ENCODE measurements at regions not wholly inside any gene's neighbourhood (a gene's known extent, or its start where the extent isn't known, plus 50 kb on each side); places are given as distances from the start of the nearest gene placed in this dataset.

- TF ChIP-seq POLR2AphosphoS5 (IDR thresholded peaks at IDR 0.05) (no peak), POLR2A (IDR thresholded peaks at IDR 0.05) (no peak), EP300 (IDR thresholded peaks at IDR 0.05) (no peak), CTCF (IDR thresholded peaks at IDR 0.05) (no peak)
- DNase-seq (ENCODE audit: low spot score in 2 of 2), result no peak
- H3K27ac ChIP-seq, result no peak overlapping the region
- H3K4me1 ChIP-seq, result no peaks in the 10 kb centered on the region
- WGBS, result 66% methylated on average over 5 of the region's 5 CpGs
- H3K27me3 ChIP-seq, result no peaks in the 10 kb centered on the region
- no peak overlapping the region for H3K4me3 ChIP-seq
- H3K36me3 ChIP-seq, result no peaks in the 10 kb centered on the region
- H3K9me3 ChIP-seq, result peaks cover 3% of the 10 kb centered on the region
Observed at GRCh38 chr11:18878211-18878610, 61.0 kb downstream of the MRGPRX1 start.

- H3K27me3 ChIP-seq, result no peaks in the 10 kb centered on the region
- 89% methylated on average over 2 of the region's 2 CpGs for WGBS
- no peaks in the 10 kb centered on the region for H3K4me1 ChIP-seq
- no peaks in the 10 kb centered on the region for H3K9me3 ChIP-seq
- H3K36me3 ChIP-seq, result no peaks in the 10 kb centered on the region
- H3K27ac ChIP-seq, result no peak overlapping the region
- TF ChIP-seq POLR2A (IDR thresholded peaks at IDR 0.05) (no peak), EP300 (IDR thresholded peaks at IDR 0.05) (no peak), CTCF (IDR thresholded peaks at IDR 0.05) (no peak), POLR2AphosphoS5 (IDR thresholded peaks at IDR 0.05) (no peak)
- DNase-seq (ENCODE audit: low spot score in 2 of 2), result no peak
- H3K4me3 ChIP-seq, result no peak overlapping the region
Observed at GRCh38 chr11:18865951-18866350, 73.3 kb downstream of the MRGPRX1 start.

GRCh38 chr11:18865261-18865660 lies 73.7 kb upstream of the PTPN5 start:
- H3K36me3 ChIP-seq, result no peaks in the 10 kb centered on the region
- DNase-seq (ENCODE audit: low spot score in 2 of 2), result no peak
- H3K4me1 ChIP-seq, result no peaks in the 10 kb centered on the region
- no peak overlapping the region for H3K27ac ChIP-seq
- TF ChIP-seq CTCF (IDR thresholded peaks at IDR 0.05) (no peak), EP300 (IDR thresholded peaks at IDR 0.05) (no peak), POLR2A (IDR thresholded peaks at IDR 0.05) (no peak), POLR2AphosphoS5 (IDR thresholded peaks at IDR 0.05) (no peak)
- H3K27me3 ChIP-seq, result no peaks in the 10 kb centered on the region
- H3K9me3 ChIP-seq, result no peaks in the 10 kb centered on the region
- H3K4me3 ChIP-seq, result no peak overlapping the region
- WGBS, result 95% methylated on average over 3 of the region's 3 CpGs

GRCh38 chr11:18853086-18853720 lies 61.6 kb upstream of the PTPN5 start:
- Histone ChIP-seq H3K4me1 (no peaks in the 10 kb centered on the region), H3K9me3 (peaks cover 3% of the 10 kb centered on the region), H3K27me3 (no peaks in the 10 kb centered on the region), H3K4me3 (no peak overlapping the region), H3K36me3 (no peaks in the 10 kb centered on the region), H3K27ac (no peak overlapping the region)
- no peak for DNase-seq (ENCODE audit: low spot score in 2 of 2)
- 24% methylated on average over 5 of the region's 5 CpGs for WGBS
- TF ChIP-seq POLR2A (IDR thresholded peaks at IDR 0.05) (no peak), EP300 (IDR thresholded peaks at IDR 0.05) (no peak), POLR2AphosphoS5 (IDR thresholded peaks at IDR 0.05) (no peak), CTCF (IDR thresholded peaks at IDR 0.05) (no peak)

GRCh38 chr11:18849406-18849805 lies 57.8 kb upstream of the PTPN5 start:
- H3K36me3 ChIP-seq, result no peaks in the 10 kb centered on the region
- DNase-seq (ENCODE audit: low spot score in 2 of 2), result no peak
- no peak overlapping the region for H3K4me3 ChIP-seq
- no peak overlapping the region for H3K27ac ChIP-seq
- no peaks in the 10 kb centered on the region for H3K4me1 ChIP-seq
- WGBS, result 95% methylated on average over 1 of the region's 1 CpG
- TF ChIP-seq POLR2AphosphoS5 (IDR thresholded peaks at IDR 0.05) (no peak), EP300 (IDR thresholded peaks at IDR 0.05) (no peak), POLR2A (IDR thresholded peaks at IDR 0.05) (no peak), CTCF (IDR thresholded peaks at IDR 0.05) (no peak)
- H3K27me3 ChIP-seq, result no peaks in the 10 kb centered on the region
- no peaks in the 10 kb centered on the region for H3K9me3 ChIP-seq
